Astrocyte (in vitro differentiated cells and primary cell): ENCODE measurements at regions not wholly inside any gene's neighbourhood (a gene's known extent, or its start where the extent isn't known, plus 50 kb on each side); places are given as distances from the start of the nearest gene placed in this dataset.

Experiments used
- DNase-seq: peaks from one replicate; pipeline ENCODE4 v3.0.0-alpha.2; 2010; ENCODE audit warnings: low read depth
- FAIRE-seq: peaks from 2 replicates; lab custom pipeline; 2011; peaks lifted over from hg19 to GRCh38; lab: Jason Lieb, UNC
- H2AFZ ChIP-seq: 2 replicates; pipeline ENCODE4 v1.6.0; 2012; ENCODE audit warnings: low read depth, low read length, inconsistent platforms
- H3K27ac ChIP-seq: 2 replicates; pipeline ENCODE4 v1.5.1; 2011; ENCODE audit warnings: low read depth, low read length, inconsistent platforms
- H3K27me3 ChIP-seq: 2 replicates; pipeline ENCODE4 v1.6.0; 2011; ENCODE audit warnings: low read length, inconsistent platforms; ENCODE audit not compliant: insufficient read depth
- H3K36me3 ChIP-seq: 2 replicates; pipeline ENCODE4 v1.5.1; 2011; ENCODE audit warnings: low read length, inconsistent platforms; ENCODE audit not compliant: insufficient read depth
- H3K4me1 ChIP-seq: 2 replicates; pipeline ENCODE4 v1.5.1; 2011; ENCODE audit warnings: low read length, inconsistent platforms; ENCODE audit not compliant: insufficient read depth
- H3K4me2 ChIP-seq: 2 replicates; pipeline ENCODE4 v1.6.0; 2012; ENCODE audit warnings: low read length, inconsistent platforms
- H3K4me3 ChIP-seq: 2 replicates; pipeline ENCODE4 v1.5.1; 2011; ENCODE audit warnings: low read depth, mild to moderate bottlenecking, low read length, inconsistent platforms; ENCODE audit not compliant: insufficient read depth
- H3K79me2 ChIP-seq: 2 replicates; pipeline ENCODE4 v1.6.0; 2012; ENCODE audit warnings: mild to moderate bottlenecking, low read length, inconsistent platforms; ENCODE audit not compliant: insufficient read depth
- H3K9ac ChIP-seq: 2 replicates; pipeline ENCODE4 v1.6.0; 2012; ENCODE audit warnings: mild to moderate bottlenecking, low read length, inconsistent platforms
- H3K9me3 ChIP-seq: 2 replicates; pipeline ENCODE4 v1.5.1; 2012; ENCODE audit warnings: low read depth, mild to moderate bottlenecking, low read length, inconsistent platforms; ENCODE audit not compliant: insufficient read depth
- H4K20me1 ChIP-seq: 2 replicates; pipeline ENCODE4 v1.6.0; 2012; ENCODE audit warnings: low read length, inconsistent platforms; ENCODE audit not compliant: insufficient read depth
- H3K27ac Mint-ChIP-seq: one replicate; pipeline ENCODE4 v1.8.0; 2021; ENCODE audit warnings: mild to moderate bottlenecking, mixed read lengths; ENCODE audit not compliant: unreplicated experiment
- H3K27me3 Mint-ChIP-seq: one replicate; pipeline ENCODE4 v1.8.0; 2021; ENCODE audit warnings: low read depth, mixed read lengths; ENCODE audit not compliant: unreplicated experiment
- H3K36me3 Mint-ChIP-seq: one replicate; pipeline ENCODE4 v1.8.0; 2021; ENCODE audit warnings: low read depth, mixed read lengths; ENCODE audit not compliant: unreplicated experiment
- H3K4me1 Mint-ChIP-seq: one replicate; pipeline ENCODE4 v1.8.0; 2021; ENCODE audit warnings: low read depth, mixed read lengths; ENCODE audit not compliant: unreplicated experiment
- H3K4me3 Mint-ChIP-seq: one replicate; pipeline ENCODE4 v1.8.0; 2021; ENCODE audit warnings: mild to moderate bottlenecking, moderate library complexity, mixed read lengths; ENCODE audit not compliant: unreplicated experiment
- H3K9me3 Mint-ChIP-seq: one replicate; pipeline ENCODE4 v1.8.0; 2021; ENCODE audit warnings: mild to moderate bottlenecking, mixed read lengths; ENCODE audit not compliant: unreplicated experiment
- EZH2 ChIP-seq: IDR thresholded peaks from 2 replicates; pipeline ENCODE4 v1.6.1; 2012; ENCODE audit warnings: mild to moderate bottlenecking, low read length, inconsistent platforms; ENCODE audit not compliant: insufficient read depth
- TF ChIP-seq, protein P1 (sequence below): IDR thresholded peaks from 2 replicates; pipeline ENCODE4 v1.5.1; 2011; ENCODE audit warnings: low read depth, mild to moderate bottlenecking, inconsistent platforms, low read length, moderate library complexity; ENCODE audit not compliant: insufficient read depth

DNA sequence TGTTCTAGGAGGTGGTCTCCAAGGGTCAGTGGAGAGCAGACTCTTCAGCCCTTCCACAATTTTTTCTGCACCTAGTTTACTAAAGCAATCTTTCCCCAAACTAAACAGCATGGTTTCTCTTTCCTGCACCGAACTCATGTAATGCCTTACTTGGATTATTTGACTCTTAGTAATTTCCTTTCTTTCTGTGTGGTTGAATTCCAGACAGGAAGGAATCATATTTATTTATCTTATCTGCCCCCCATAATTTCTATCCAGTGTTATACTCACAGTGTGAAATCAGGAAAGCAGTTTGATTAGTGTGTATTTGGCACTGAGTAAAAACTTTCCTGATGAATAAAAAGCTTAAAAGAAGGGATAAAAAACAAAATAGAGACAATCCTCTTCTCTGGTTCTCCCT lies 140.3 kb upstream of the STMND1 start:
- Histone ChIP-seq H4K20me1 (no peaks in the 10 kb centered on the region), H3K9me3 (no peaks in the 10 kb centered on the region), H3K36me3 (no peaks in the 10 kb centered on the region), H3K27ac (no peak overlapping the region), H2AFZ (no peak overlapping the region), H3K4me1 (peaks cover 23% of the 10 kb centered on the region), H3K9ac (no peak overlapping the region), H3K79me2 (no peaks in the 10 kb centered on the region), H3K4me3 (no peak overlapping the region), H3K27me3 (no peaks in the 10 kb centered on the region), H3K4me2 (peak overlapping the region; percentile 55)
- H3K27ac Mint-ChIP-seq: no peak overlapping the region
- peaks cover 2% of the 10 kb centered on the region for H3K27me3 Mint-ChIP-seq
- H3K4me1 Mint-ChIP-seq: peaks cover 16% of the 10 kb centered on the region
- H3K9me3 Mint-ChIP-seq: no peaks in the 10 kb centered on the region
- DNase-seq (peak; percentile 59), FAIRE-seq (peak; percentile 83)
- no peak for TF ChIP-seq EZH2
- TF ChIP-seq, protein P1, sequence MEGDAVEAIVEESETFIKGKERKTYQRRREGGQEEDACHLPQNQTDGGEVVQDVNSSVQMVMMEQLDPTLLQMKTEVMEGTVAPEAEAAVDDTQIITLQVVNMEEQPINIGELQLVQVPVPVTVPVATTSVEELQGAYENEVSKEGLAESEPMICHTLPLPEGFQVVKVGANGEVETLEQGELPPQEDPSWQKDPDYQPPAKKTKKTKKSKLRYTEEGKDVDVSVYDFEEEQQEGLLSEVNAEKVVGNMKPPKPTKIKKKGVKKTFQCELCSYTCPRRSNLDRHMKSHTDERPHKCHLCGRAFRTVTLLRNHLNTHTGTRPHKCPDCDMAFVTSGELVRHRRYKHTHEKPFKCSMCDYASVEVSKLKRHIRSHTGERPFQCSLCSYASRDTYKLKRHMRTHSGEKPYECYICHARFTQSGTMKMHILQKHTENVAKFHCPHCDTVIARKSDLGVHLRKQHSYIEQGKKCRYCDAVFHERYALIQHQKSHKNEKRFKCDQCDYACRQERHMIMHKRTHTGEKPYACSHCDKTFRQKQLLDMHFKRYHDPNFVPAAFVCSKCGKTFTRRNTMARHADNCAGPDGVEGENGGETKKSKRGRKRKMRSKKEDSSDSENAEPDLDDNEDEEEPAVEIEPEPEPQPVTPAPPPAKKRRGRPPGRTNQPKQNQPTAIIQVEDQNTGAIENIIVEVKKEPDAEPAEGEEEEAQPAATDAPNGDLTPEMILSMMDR: no peak
- H3K36me3 Mint-ChIP-seq: no peaks in the 10 kb centered on the region
- no peak overlapping the region for H3K4me3 Mint-ChIP-seq

DNA sequence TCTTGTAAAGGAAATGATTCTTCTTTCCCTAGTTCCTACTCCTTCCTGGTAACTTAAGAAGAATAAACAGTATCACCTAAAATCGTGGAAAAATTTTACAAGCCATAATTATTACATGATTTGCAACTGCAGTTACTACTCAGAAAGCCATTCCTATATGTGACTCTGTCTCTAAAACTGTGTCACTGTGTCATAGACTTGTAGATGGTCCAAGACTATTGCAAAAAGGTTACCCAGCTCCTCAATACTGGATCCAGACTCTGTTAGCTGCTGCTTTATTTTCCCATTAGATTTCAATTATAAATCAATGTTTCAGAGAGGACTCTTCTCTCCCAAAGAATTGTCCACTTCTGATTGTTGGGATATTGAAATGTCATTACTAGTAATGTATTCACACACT lies 142.1 kb upstream of the STMND1 start:
- Histone ChIP-seq H3K4me1 (peaks cover 18% of the 10 kb centered on the region), H2AFZ (no peak overlapping the region), H3K27ac (no peak overlapping the region), H3K79me2 (no peaks in the 10 kb centered on the region), H4K20me1 (no peaks in the 10 kb centered on the region), H3K4me2 (no peak overlapping the region), H3K4me3 (no peak overlapping the region), H3K9me3 (no peaks in the 10 kb centered on the region), H3K36me3 (no peaks in the 10 kb centered on the region), H3K9ac (no peak overlapping the region), H3K27me3 (no peaks in the 10 kb centered on the region)
- FAIRE-seq: no peak
- no peak for TF ChIP-seq EZH2
- TF ChIP-seq, protein P1: no peak
- H3K36me3 Mint-ChIP-seq: no peaks in the 10 kb centered on the region
- no peak overlapping the region for H3K27ac Mint-ChIP-seq
- no peak overlapping the region for H3K4me3 Mint-ChIP-seq
- H3K4me1 Mint-ChIP-seq: peaks cover 9% of the 10 kb centered on the region
- no peak for DNase-seq
- H3K27me3 Mint-ChIP-seq: peaks cover 2% of the 10 kb centered on the region
- H3K9me3 Mint-ChIP-seq: no peaks in the 10 kb centered on the region

DNA sequence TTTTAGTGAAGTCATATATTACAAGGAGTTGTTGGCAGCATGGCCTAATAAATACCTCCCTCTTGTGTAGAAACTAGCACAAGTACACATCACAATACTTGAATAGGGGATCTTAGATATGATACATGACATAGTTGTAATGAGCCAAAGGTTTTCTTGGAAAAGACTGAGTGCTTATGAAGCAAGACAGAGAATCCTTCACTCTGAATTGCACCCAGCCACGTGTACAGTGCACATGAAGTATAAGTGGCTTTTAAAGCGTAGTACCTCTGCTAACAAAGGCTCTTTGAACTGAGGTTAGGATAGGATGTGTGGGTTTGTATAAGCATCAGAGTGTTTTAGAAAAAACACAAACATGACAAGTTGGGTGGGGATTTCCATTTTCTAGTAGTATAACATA lies 145.5 kb upstream of the STMND1 start:
- Mint-ChIP-seq H3K4me3 (no peak overlapping the region), H3K36me3 (no peaks in the 10 kb centered on the region), H3K4me1 (peaks cover 4% of the 10 kb centered on the region), H3K27me3 (peaks cover 2% of the 10 kb centered on the region), H3K27ac (no peak overlapping the region), H3K9me3 (no peaks in the 10 kb centered on the region)
- FAIRE-seq (no peak), DNase-seq (peak; percentile 13)
- Histone ChIP-seq H3K4me1 (peaks cover 6% of the 10 kb centered on the region), H2AFZ (no peak overlapping the region), H3K27me3 (no peaks in the 10 kb centered on the region), H3K9ac (no peak overlapping the region), H3K27ac (no peak overlapping the region), H3K9me3 (no peaks in the 10 kb centered on the region), H3K4me2 (no peak overlapping the region), H3K36me3 (no peaks in the 10 kb centered on the region), H3K79me2 (no peaks in the 10 kb centered on the region), H4K20me1 (no peaks in the 10 kb centered on the region), H3K4me3 (no peak overlapping the region)
- TF ChIP-seq EZH2: no peak
- TF ChIP-seq, protein P1: no peak
